K562 (cell line): ENCODE measurements at regions not wholly inside any gene's neighbourhood (a gene's known extent, or its start where the extent isn't known, plus 50 kb on each side); places are given as distances from the start of the nearest gene placed in this dataset.
A peak's percentile ranks its signal among the peaks of the same experiment; 100 is the strongest.

Source experiments
- ATF3 ChIP-seq, 2 experiments: fragments of 450-650 bp in 1 of 2; sonication (generic) in 1 of 2; formaldehyde crosslinking in 1 of 2; IDR thresholded peaks in 1 of 2; conservative IDR thresholded peaks in 1 of 2; 2 replicates each; pipeline versions ENCODE4 v1.6.1 to v1.8.1; 2016 to 2023; ENCODE audit warnings: mild to moderate bottlenecking in 2 of 2, moderate library complexity in 2 of 2, inconsistent platforms in 1 of 2, missing genetic modification reagents in 1 of 2
- CBFA2T2 ChIP-seq: fragments of 450-650 bp; conservative IDR thresholded peaks from 2 replicates; pipeline ENCODE4 v1.6.1; 2017; ENCODE audit warnings: mild to moderate bottlenecking
- CBFA2T3 ChIP-seq: fragments of 450-650 bp; IDR thresholded peaks from 2 replicates; pipeline ENCODE4 v1.6.1; 2017
- CBX3 ChIP-seq, 2 experiments: IDR thresholded peaks; 1 replicate in 1 of 2; 2 replicates in 1 of 2; pipeline ENCODE4 v1.6.1; 2012; ENCODE audit warnings: inconsistent platforms in 2 of 2, low read length in 2 of 2, borderline replicate concordance in 1 of 2, control low read depth in 1 of 2
- CCNT2 ChIP-seq: IDR thresholded peaks from 2 replicates; pipeline ENCODE4 v1.6.1; 2011; ENCODE audit warnings: borderline replicate concordance, low read depth, mild to moderate bottlenecking, moderate library complexity, mixed read lengths, low read length; ENCODE audit not compliant: insufficient read length; ENCODE audit errors: extremely low read depth
- CHAMP1 ChIP-seq: fragments of 450-650 bp; IDR thresholded peaks from 2 replicates; pipeline ENCODE4 v1.6.1; 2016; ENCODE audit warnings: mild to moderate bottlenecking
- FOSL1 ChIP-seq: fragments of 200-800 bp; sonication (Bioruptor generic); conservative IDR thresholded peaks from 2 replicates; pipeline ENCODE4 v1.6.1; 2016; ENCODE audit warnings: missing genetic modification characterization, missing compliant biosample characterization
- FOXM1 ChIP-seq, 2 experiments: fragments of 450-650 bp in 1 of 2; sonication (generic) in 1 of 2; formaldehyde crosslinking in 1 of 2; IDR thresholded peaks; 2 replicates each; pipeline versions ENCODE4 v1.6.1 to v1.9.0; 2017 to 2022; ENCODE audit warnings: low read depth in 2 of 2, mild to moderate bottlenecking in 2 of 2, missing genetic modification reagents in 1 of 2, moderate library complexity in 1 of 2
- HDAC3 ChIP-seq: fragments of 450-650 bp; IDR thresholded peaks from 2 replicates; pipeline ENCODE4 v1.6.1; 2018; ENCODE audit warnings: borderline replicate concordance, mild to moderate bottlenecking, moderate library complexity; ENCODE audit not compliant: partially characterized antibody
- HLTF ChIP-seq: fragments of 450-650 bp; IDR thresholded peaks from 2 replicates; pipeline ENCODE4 v1.6.1; 2016
- NELFE ChIP-seq: IDR thresholded peaks from 2 replicates; pipeline ENCODE4 v1.6.1; 2011; ENCODE audit warnings: mild to moderate bottlenecking; ENCODE audit not compliant: insufficient read depth, insufficient read length
- SIN3A ChIP-seq, 2 experiments: fragments of 150-350 bp in 1 of 2; IDR thresholded peaks; 2 replicates each; pipeline ENCODE4 v1.6.1; 2011 to 2016; ENCODE audit warnings: borderline replicate concordance in 2 of 2, low read depth in 2 of 2, low read length in 2 of 2, mild to moderate bottlenecking in 2 of 2, moderate library complexity in 2 of 2; ENCODE audit not compliant: control insufficient read depth in 1 of 2
- TAF9B ChIP-seq: fragments of 450-650 bp; IDR thresholded peaks from 2 replicates; pipeline ENCODE4 v1.6.1; 2018; ENCODE audit warnings: mild to moderate bottlenecking; ENCODE audit not compliant: partially characterized antibody
- ZBTB1 ChIP-seq: sonication (generic); formaldehyde crosslinking; IDR thresholded peaks from 2 replicates; pipeline ENCODE4 v1.8.1; 2023; ENCODE audit warnings: missing genetic modification reagents, low read depth, mild to moderate bottlenecking, borderline replicate concordance
- ZNF75A ChIP-seq: fragments of 450-650 bp; formaldehyde crosslinking; IDR thresholded peaks from 2 replicates; pipeline ENCODE4 v1.4.0; 2020; ENCODE audit warnings: mild to moderate bottlenecking
- TF ChIP-seq, protein P1 (sequence below): IDR thresholded peaks from 2 replicates; pipeline ENCODE4 v1.6.1; 2012; ENCODE audit warnings: low read depth, low read length, improper control_type of control experiment, borderline replicate concordance

- TF ChIP-seq TAF9B: peak; percentile 49
- no peak for TF ChIP-seq ZBTB1 (CRISPR knock-in tag)
- peak; percentile 39 for TF ChIP-seq CCNT2
- peak; percentile 47; the same call in 1 of the 2 replicates for TF ChIP-seq FOXM1 (IDR thresholded peaks at IDR 0.05; ENCODE audit: low read depth)
- TF ChIP-seq FOXM1 (CRISPR knock-in tag; IDR thresholded peaks at IDR 0.05; ENCODE audit: low read depth): no peak
- TF ChIP-seq NELFE: no peak
- TF ChIP-seq ATF3 (IDR thresholded peaks at IDR 0.05): peak; percentile 98
- TF ChIP-seq ATF3 (CRISPR knock-in tag; conservative IDR thresholded peaks at IDR 0.05): no peak
- TF ChIP-seq CBFA2T2: peak; percentile 34
- no peak for TF ChIP-seq ZNF75A
- TF ChIP-seq HLTF: no peak
- peak; percentile 59 for TF ChIP-seq HDAC3
- TF ChIP-seq CBFA2T3: peak; percentile 79
- peak; percentile 100 for TF ChIP-seq FOSL1 (tag)
- TF ChIP-seq CHAMP1: 0 out of 2 replicates have a peak, but pooled peaks have one; percentile 56
- no peak for TF ChIP-seq SIN3A (IDR thresholded peaks at IDR 0.05; ENCODE audit: borderline replicate concordance in 2 of 2, control insufficient read depth in 1 of 2, low read depth in 2 of 2, low read length in 2 of 2)
- 0 out of 3 replicates have a peak, but pooled peaks of 1 of the 2 experiments have one; percentile 13 for TF ChIP-seq CBX3 (IDR thresholded peaks at IDR 0.05; ENCODE audit: borderline replicate concordance in 1 of 2, low read length in 2 of 2)
- TF ChIP-seq, protein P1, sequence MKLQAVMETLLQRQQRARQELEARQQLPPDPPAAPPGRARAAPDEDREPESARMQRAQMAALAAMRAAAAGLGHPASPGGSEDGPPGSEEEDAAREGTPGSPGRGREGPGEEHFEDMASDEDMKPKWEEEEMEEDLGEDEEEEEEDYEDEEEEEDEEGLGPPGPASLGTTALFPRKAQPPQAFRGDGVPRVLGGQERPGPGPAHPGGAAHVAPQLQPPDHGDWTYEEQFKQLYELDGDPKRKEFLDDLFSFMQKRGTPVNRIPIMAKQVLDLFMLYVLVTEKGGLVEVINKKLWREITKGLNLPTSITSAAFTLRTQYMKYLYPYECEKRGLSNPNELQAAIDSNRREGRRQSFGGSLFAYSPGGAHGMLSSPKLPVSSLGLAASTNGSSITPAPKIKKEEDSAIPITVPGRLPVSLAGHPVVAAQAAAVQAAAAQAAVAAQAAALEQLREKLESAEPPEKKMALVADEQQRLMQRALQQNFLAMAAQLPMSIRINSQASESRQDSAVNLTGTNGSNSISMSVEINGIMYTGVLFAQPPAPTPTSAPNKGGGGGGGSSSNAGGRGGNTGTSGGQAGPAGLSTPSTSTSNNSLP: peak; percentile 87; the same call in 1 of the 2 replicates
Measured at GRCh38 chr12:93229494-93230325, 148.0 kb upstream of the NUDT4 start (continued).
